WTC11 (cell line): ENCODE measurements at regions not wholly inside any gene's neighbourhood (a gene's known extent, or its start where the extent isn't known, plus 50 kb on each side); places are given as distances from the start of the nearest gene placed in this dataset.

Experiments used
- ATAC-seq: fragments of 200-7000 bp; cut with Tn5 transposase; 2 replicates; pipeline ENCODE4 v1.10.0; 2021; ENCODE audit warnings: mild to moderate bottlenecking, moderate library complexity
- CTCF ChIA-PET: fragments of 300-600 bp; sonication (Branson Sonifier 250); formaldehyde crosslinking; loops from one replicate; lab custom pipeline; 2021; ENCODE audit warnings: antibody characterized with exemption; lab: Charles Lee
- POLR2A ChIA-PET: fragments of 350-600 bp; sonication (Branson Sonifier 250); formaldehyde crosslinking; loops from one replicate; lab custom pipeline; 2021; ENCODE audit warnings: antibody characterized with exemption; lab: Charles Lee
- DNase-seq: peaks from one replicate; pipeline ENCODE4 v3.0.0; 2021; ENCODE audit warnings: low spot score
- H3K27ac Mint-ChIP-seq: 2 replicates; pipeline ENCODE4 v1.8.0; 2021; ENCODE audit warnings: mixed read lengths
- H3K27me3 Mint-ChIP-seq: 2 replicates; pipeline ENCODE4 v1.8.0; 2021; ENCODE audit warnings: low read depth, mild to moderate bottlenecking, moderate library complexity, mixed read lengths
- H3K36me3 Mint-ChIP-seq: 2 replicates; pipeline ENCODE4 v1.8.0; 2021; ENCODE audit warnings: mixed read lengths
- H3K4me1 Mint-ChIP-seq: 2 replicates; pipeline ENCODE4 v1.8.0; 2022; ENCODE audit warnings: mixed read lengths
- H3K4me3 Mint-ChIP-seq: 2 replicates; pipeline ENCODE4 v1.8.0; 2021; ENCODE audit warnings: mild to moderate bottlenecking, moderate library complexity, mixed read lengths
- H3K9me3 Mint-ChIP-seq: 2 replicates; pipeline ENCODE4 v1.8.0; 2021; ENCODE audit warnings: mixed read lengths
- ELF4 ChIP-seq: sonication (generic); formaldehyde crosslinking; IDR thresholded peaks from 2 replicates; pipeline ENCODE4 v1.8.1; 2022; ENCODE audit warnings: low read depth, mild to moderate bottlenecking, moderate library complexity, missing genetic modification reagents
- FOXK1 ChIP-seq: sonication (generic); formaldehyde crosslinking; IDR thresholded peaks from 2 replicates; pipeline ENCODE4 v1.8.0; 2022; ENCODE audit warnings: mild to moderate bottlenecking, moderate library complexity, missing genetic modification reagents
- GABPB1 ChIP-seq: sonication (generic); formaldehyde crosslinking; IDR thresholded peaks from 2 replicates; pipeline ENCODE4 v1.8.1; 2023; ENCODE audit warnings: mild to moderate bottlenecking, missing genetic modification reagents
- HMGA2 ChIP-seq: fragments of 250-450 bp; sonication (Bioruptor Pico); IDR thresholded peaks from 2 replicates; pipeline ENCODE4 v1.4.0; 2021; ENCODE audit warnings: mild to moderate bottlenecking, moderate library complexity
- HMGXB4 ChIP-seq: sonication (generic); formaldehyde crosslinking; IDR thresholded peaks from 2 replicates; pipeline ENCODE4 v1.8.1; 2023; ENCODE audit warnings: mild to moderate bottlenecking, moderate library complexity, missing genetic modification reagents
- IRF2 ChIP-seq: sonication (generic); formaldehyde crosslinking; IDR thresholded peaks from 2 replicates; pipeline ENCODE4 v1.8.0; 2022; ENCODE audit warnings: low read depth, missing genetic modification reagents, borderline replicate concordance
- JUN ChIP-seq: sonication (generic); formaldehyde crosslinking; IDR thresholded peaks from 2 replicates; pipeline ENCODE4 v1.8.0; 2023; ENCODE audit warnings: mild to moderate bottlenecking, missing genetic modification reagents
- MXD4 ChIP-seq: fragments of 250-450 bp; sonication (Bioruptor Pico); IDR thresholded peaks from 2 replicates; pipeline ENCODE4 v1.8.0; 2021; ENCODE audit warnings: mild to moderate bottlenecking, moderate library complexity, borderline replicate concordance
- MYBL2 ChIP-seq: sonication (generic); formaldehyde crosslinking; IDR thresholded peaks from 2 replicates; pipeline ENCODE4 v1.8.1; 2023; ENCODE audit warnings: mild to moderate bottlenecking, moderate library complexity, missing genetic modification reagents
- PRRX2 ChIP-seq: fragments of 250-450 bp; sonication (Bioruptor Pico); IDR thresholded peaks from 2 replicates; pipeline ENCODE4 v1.8.0; 2021; ENCODE audit warnings: mild to moderate bottlenecking
- RELA ChIP-seq: sonication (generic); formaldehyde crosslinking; IDR thresholded peaks from 2 replicates; pipeline ENCODE4 v1.8.1; 2022; ENCODE audit warnings: missing genetic modification reagents, mild to moderate bottlenecking, borderline replicate concordance
- RORB ChIP-seq: fragments of 250-450 bp; sonication (Bioruptor Pico); IDR thresholded peaks from 2 replicates; pipeline ENCODE4 v1.9.0; 2021; ENCODE audit warnings: mild to moderate bottlenecking
- SMAD3 ChIP-seq: sonication (generic); formaldehyde crosslinking; IDR thresholded peaks from 2 replicates; pipeline ENCODE4 v1.8.0; 2022; ENCODE audit warnings: missing genetic modification reagents, mild to moderate bottlenecking, borderline replicate concordance
- SMAD4 ChIP-seq: sonication (generic); formaldehyde crosslinking; IDR thresholded peaks from 2 replicates; pipeline ENCODE4 v1.8.0; 2022; ENCODE audit warnings: mild to moderate bottlenecking, missing genetic modification reagents
- SOX15 ChIP-seq: fragments of 250-450 bp; sonication (Bioruptor Pico); IDR thresholded peaks from 2 replicates; pipeline ENCODE4 v1.9.0; 2021; ENCODE audit warnings: mild to moderate bottlenecking
- TEAD4 ChIP-seq: sonication (generic); formaldehyde crosslinking; IDR thresholded peaks from 2 replicates; pipeline ENCODE4 v1.8.0; 2022; ENCODE audit warnings: mild to moderate bottlenecking, missing genetic modification reagents
- USF1 ChIP-seq: sonication (generic); formaldehyde crosslinking; IDR thresholded peaks from 2 replicates; pipeline ENCODE4 v1.8.0; 2022; ENCODE audit warnings: mild to moderate bottlenecking, missing genetic modification reagents
- ZBTB43 ChIP-seq: sonication (generic); formaldehyde crosslinking; IDR thresholded peaks from 2 replicates; pipeline ENCODE4 v1.8.1; 2023; ENCODE audit warnings: mild to moderate bottlenecking, missing genetic modification reagents
- ZNF263 ChIP-seq: sonication (generic); formaldehyde crosslinking; IDR thresholded peaks from 2 replicates; pipeline ENCODE4 v1.8.1; 2022; ENCODE audit warnings: low read depth, mild to moderate bottlenecking, moderate library complexity, missing genetic modification reagents
- ZNF396 ChIP-seq: fragments of 250-450 bp; sonication (Bioruptor Pico); IDR thresholded peaks from 2 replicates; pipeline ENCODE4 v1.8.0; 2021; ENCODE audit warnings: mild to moderate bottlenecking, moderate library complexity, borderline replicate concordance
- ZNF416 ChIP-seq: fragments of 250-450 bp; sonication (Bioruptor Pico); IDR thresholded peaks from 2 replicates; pipeline ENCODE4 v1.9.0; 2021; ENCODE audit warnings: mild to moderate bottlenecking, inconsistent platforms
- ZNF512 ChIP-seq: sonication (generic); formaldehyde crosslinking; IDR thresholded peaks from 2 replicates; pipeline ENCODE4 v1.8.1; 2022; ENCODE audit warnings: missing genetic modification reagents, borderline replicate concordance
- TF ChIP-seq, protein P1 (sequence below): sonication (generic); formaldehyde crosslinking; IDR thresholded peaks from 2 replicates; pipeline ENCODE4 v1.8.0; 2022; ENCODE audit warnings: mild to moderate bottlenecking, missing genetic modification reagents

- peaks cover 8% of the 10 kb centered on the region; the same call in 1 of the 2 replicates for H3K9me3 Mint-ChIP-seq
- H3K4me1 Mint-ChIP-seq, result peaks cover 10% of the 10 kb centered on the region
- H3K27me3 Mint-ChIP-seq, result peaks cover 6% of the 10 kb centered on the region; the same call in 1 of the 2 replicates
- CTCF ChIA-PET, result no interaction called here
- TF ChIP-seq JUN (CRISPR knock-in tag), result no peak
- TF ChIP-seq SMAD4, result no peak
- no peak for TF ChIP-seq TEAD4 (CRISPR knock-in tag)
- no peak for TF ChIP-seq MXD4
- no peak for TF ChIP-seq MYBL2
- TF ChIP-seq, protein P1, sequence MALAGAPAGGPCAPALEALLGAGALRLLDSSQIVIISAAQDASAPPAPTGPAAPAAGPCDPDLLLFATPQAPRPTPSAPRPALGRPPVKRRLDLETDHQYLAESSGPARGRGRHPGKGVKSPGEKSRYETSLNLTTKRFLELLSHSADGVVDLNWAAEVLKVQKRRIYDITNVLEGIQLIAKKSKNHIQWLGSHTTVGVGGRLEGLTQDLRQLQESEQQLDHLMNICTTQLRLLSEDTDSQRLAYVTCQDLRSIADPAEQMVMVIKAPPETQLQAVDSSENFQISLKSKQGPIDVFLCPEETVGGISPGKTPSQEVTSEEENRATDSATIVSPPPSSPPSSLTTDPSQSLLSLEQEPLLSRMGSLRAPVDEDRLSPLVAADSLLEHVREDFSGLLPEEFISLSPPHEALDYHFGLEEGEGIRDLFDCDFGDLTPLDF (CRISPR knock-in tag), result no peak
- no peak for TF ChIP-seq SOX15 (CRISPR knock-in tag)
- no peak for TF ChIP-seq HMGXB4 (CRISPR knock-in tag)
- no peak for TF ChIP-seq ZNF263 (CRISPR knock-in tag)
- TF ChIP-seq, all 79 proteins: peak for 0
- ATAC-seq, result no peak
- DNase-seq, result no peak
- Mint-ChIP-seq H3K4me3 (no peak overlapping the region), H3K27ac (no peak overlapping the region), H3K36me3 (no peaks in the 10 kb centered on the region)
- POLR2A ChIA-PET, result no interaction called here
These were observed 98.3 kb upstream of the OTOS start for GRCh38 chr2:240238786-240239185.

- Mint-ChIP-seq H3K4me3 (no peak overlapping the region), H3K27ac (no peak overlapping the region)
- CTCF ChIA-PET, result no interaction called here
These were observed 98.9 kb upstream of the OTOS start for GRCh38 chr2:240239325-240239724.

More at GRCh38 chr2:240239325-240239724, 98.9 kb upstream of the OTOS start:
- Mint-ChIP-seq H3K36me3 (no peaks in the 10 kb centered on the region), H3K9me3 (peaks cover 8% of the 10 kb centered on the region; the same call in 1 of the 2 replicates), H3K27me3 (peaks cover 6% of the 10 kb centered on the region; the same call in 1 of the 2 replicates), H3K4me1 (peaks cover 10% of the 10 kb centered on the region)
- POLR2A ChIA-PET, result no interaction called here
- no peak for DNase-seq
- no peak for TF ChIP-seq IRF2 (CRISPR knock-in tag)
- no peak for TF ChIP-seq PRRX2 (CRISPR knock-in tag)
- no peak for TF ChIP-seq ZNF396 (CRISPR knock-in tag)
- TF ChIP-seq HMGA2 (CRISPR knock-in tag), result no peak
- TF ChIP-seq USF1 (CRISPR knock-in tag), result no peak
- no peak for TF ChIP-seq SMAD3
- no peak for TF ChIP-seq FOXK1
- TF ChIP-seq ZBTB43 (CRISPR knock-in tag), result no peak
- TF ChIP-seq ZNF416 (CRISPR knock-in tag), result no peak
- TF ChIP-seq RELA (CRISPR knock-in tag), result no peak
- TF ChIP-seq SMAD4, result no peak
- no peak for TF ChIP-seq ELF4 (CRISPR knock-in tag)
- no peak for TF ChIP-seq GABPB1 (CRISPR knock-in tag)
- TF ChIP-seq RORB (CRISPR knock-in tag), result no peak
- TF ChIP-seq TEAD4 (CRISPR knock-in tag), result no peak
- TF ChIP-seq ZNF512 (CRISPR knock-in tag), result no peak
- ATAC-seq, result no peak
